Endothelial cell of umbilical vein (primary cell): ENCODE measurements at regions not wholly inside any gene's neighbourhood (a gene's known extent, or its start where the extent isn't known, plus 50 kb on each side); places are given as distances from the start of the nearest gene placed in this dataset.

Source experiments
- BruUV-seq: library from RNA; stranded (reverse); fragments of 400-500 nt; replicated peaks from 2 replicates; lab custom pipeline; 2021; lab: Mats Ljungman, UMichigan
- CTCF ChIA-PET: fragments of 300-600, 350-600 bp; sonication (Branson Sonifier 250); formaldehyde crosslinking; loops from one replicate; lab custom pipeline; 2021; ENCODE audit warnings: antibody characterized with exemption, inconsistent platforms; lab: Charles Lee
- POLR2A ChIA-PET: fragments of 300-600, 350-600 bp; sonication (Branson Sonifier 250); formaldehyde crosslinking; loops from one replicate; lab custom pipeline; 2021; ENCODE audit warnings: antibody characterized with exemption, inconsistent platforms; lab: Charles Lee
- DNase-seq: peaks from one replicate; pipeline ENCODE4 v3.0.0-alpha.2; 2011; ENCODE audit warnings: low read depth, low spot score
- FAIRE-seq: peaks from 2 replicates; lab custom pipeline; 2011; peaks lifted over from hg19 to GRCh38; lab: Jason Lieb, UNC
- H2AFZ ChIP-seq: 2 replicates; pipeline ENCODE4 v1.6.0; 2012; ENCODE audit warnings: low read depth, low read length, control low read depth, inconsistent platforms
- H3K27ac ChIP-seq: 2 replicates; pipeline ENCODE4 v1.5.1; 2011; ENCODE audit warnings: low read depth, mild to moderate bottlenecking, control low read depth, low read length, moderate library complexity; ENCODE audit not compliant: insufficient read depth
- H3K27me3 ChIP-seq, 2 experiments: 2 replicates each; pipeline versions ENCODE4 v1.6.0 to v1.6.1; 2011; ENCODE audit warnings: low read length in 2 of 2, mixed read lengths in 1 of 2; ENCODE audit not compliant: control insufficient read depth in 2 of 2, insufficient read depth in 2 of 2
- H3K36me3 ChIP-seq, 2 experiments: 2 replicates in 1 of 2; 3 replicates in 1 of 2; pipeline ENCODE4 v1.5.1; 2011; ENCODE audit warnings: low read length in 2 of 2, mild to moderate bottlenecking in 1 of 2, moderate library complexity in 1 of 2; ENCODE audit not compliant: control insufficient read depth in 2 of 2, insufficient read depth in 2 of 2; ENCODE audit errors: extremely low read depth in 1 of 2
- H3K4me1 ChIP-seq: 3 replicates; pipeline ENCODE4 v1.5.1; 2011; ENCODE audit warnings: mild to moderate bottlenecking, low read length; ENCODE audit not compliant: control insufficient read depth, insufficient read depth; ENCODE audit errors: extremely low read depth
- H3K4me2 ChIP-seq: 2 replicates; pipeline ENCODE4 v1.6.1; 2011; ENCODE audit warnings: low read length, control low read depth, mixed read lengths; ENCODE audit not compliant: insufficient read depth
- H3K4me3 ChIP-seq, 3 experiments: fragments of 200-600 bp in 1 of 3; sonication (generic), shearing (Covaris generic) in 1 of 3; replicated peaks in 1 of 3; 2 replicates each; pipeline ENCODE4 v1.5.1; 2011 to 2016; ENCODE audit warnings: control low read depth in 3 of 3, low read length in 3 of 3, mild to moderate bottlenecking in 2 of 3, inconsistent platforms in 1 of 3, low read depth in 1 of 3, moderate library complexity in 1 of 3; ENCODE audit not compliant: insufficient read depth in 1 of 3
- H3K79me2 ChIP-seq: 2 replicates; pipeline ENCODE4 v1.6.0; 2012; ENCODE audit warnings: low read length, inconsistent platforms; ENCODE audit not compliant: control insufficient read depth, insufficient read depth
- H3K9ac ChIP-seq: replicated peaks from 2 replicates; pipeline ENCODE3; 2011; ENCODE audit warnings: low read length, control low read depth; ENCODE audit not compliant: insufficient read depth; ENCODE audit errors: extremely low read depth
- H3K9me1 ChIP-seq: replicated peaks from 3 replicates; pipeline ENCODE4 v1.6.0; 2011; ENCODE audit warnings: mild to moderate bottlenecking, low read length; ENCODE audit not compliant: control insufficient read depth, insufficient read depth; ENCODE audit errors: extremely low read depth
- H3K9me3 ChIP-seq: replicated peaks from 2 replicates; pipeline ENCODE4 v1.5.1; 2012; ENCODE audit warnings: low read length, inconsistent platforms; ENCODE audit not compliant: control insufficient read depth, insufficient read depth
- H4K20me1 ChIP-seq: replicated peaks from 2 replicates; pipeline ENCODE3; 2011; ENCODE audit warnings: mild to moderate bottlenecking, low read length; ENCODE audit not compliant: control insufficient read depth, insufficient read depth; ENCODE audit errors: extremely low read depth
- EZH2 ChIP-seq: IDR thresholded peaks from 2 replicates; pipeline ENCODE4 v1.6.1; 2012; ENCODE audit warnings: borderline replicate concordance, low read depth, mild to moderate bottlenecking, moderate library complexity, low read length, inconsistent platforms; ENCODE audit not compliant: severe bottlenecking
- FOS ChIP-seq: IDR thresholded peaks from 2 replicates; pipeline ENCODE4 v1.6.1; 2011; ENCODE audit warnings: mild to moderate bottlenecking, low read length, moderate library complexity, borderline replicate concordance; ENCODE audit not compliant: insufficient read depth
- GATA2 ChIP-seq: IDR thresholded peaks from 2 replicates; pipeline ENCODE4 v1.7.0; 2011; ENCODE audit warnings: low read depth, mild to moderate bottlenecking, moderate library complexity, mixed read lengths, low read length; ENCODE audit not compliant: insufficient read length, insufficient read depth
- JUN ChIP-seq: IDR thresholded peaks from 2 replicates; pipeline ENCODE4 v1.6.1; 2011; ENCODE audit warnings: borderline replicate concordance, low read depth; ENCODE audit not compliant: insufficient read length, insufficient read depth
- MYC ChIP-seq: IDR thresholded peaks from one replicate; pipeline ENCODE4 v1.6.1; 2011; ENCODE audit warnings: mild to moderate bottlenecking, low read depth, low read length
- POLR2A ChIP-seq: IDR thresholded peaks from 2 replicates; pipeline ENCODE4 v1.6.1; 2012; ENCODE audit warnings: low read depth, mild to moderate bottlenecking, control low read depth, low read length
- POLR2AphosphoS5 ChIP-seq: IDR thresholded peaks from 2 replicates; pipeline ENCODE4 v1.6.1; 2012; ENCODE audit warnings: low read depth, mild to moderate bottlenecking, control low read depth, low read length, moderate library complexity; ENCODE audit not compliant: insufficient read depth
- dilution Hi-C: fragments of 300-500 bp; cut with MboI; formaldehyde crosslinking; loops from one replicate; pipeline ENCODE4 v1.15.0; 2019; ENCODE audit warnings: low sequenced_read_pairs; ENCODE audit not compliant: extremely low pct_ligation_motif_present
- intact Hi-C: fragments of 100-400 bp; cut with micrococcal nuclease; formaldehyde crosslinking; loops from one replicate; pipeline ENCODE4 v1.10.0; 2022
- TF ChIP-seq, protein P1 (sequence below): IDR thresholded peaks from 2 replicates; pipeline ENCODE4 v1.6.1; 2011; ENCODE audit not compliant: insufficient read depth, insufficient read length
- TF ChIP-seq, protein P2 (sequence below), 2 donors: IDR thresholded peaks; 1 replicate in 1 of 2; 2 replicates in 1 of 2; pipeline ENCODE4 v1.5.1; 2011; ENCODE audit warnings: low read length in 2 of 2, mild to moderate bottlenecking in 2 of 2, moderate library complexity in 2 of 2, control low read depth in 1 of 2, inconsistent platforms in 1 of 2, low read depth in 1 of 2; ENCODE audit not compliant: insufficient read depth in 1 of 2; ENCODE audit errors: extremely low read depth in 1 of 2

DNA sequence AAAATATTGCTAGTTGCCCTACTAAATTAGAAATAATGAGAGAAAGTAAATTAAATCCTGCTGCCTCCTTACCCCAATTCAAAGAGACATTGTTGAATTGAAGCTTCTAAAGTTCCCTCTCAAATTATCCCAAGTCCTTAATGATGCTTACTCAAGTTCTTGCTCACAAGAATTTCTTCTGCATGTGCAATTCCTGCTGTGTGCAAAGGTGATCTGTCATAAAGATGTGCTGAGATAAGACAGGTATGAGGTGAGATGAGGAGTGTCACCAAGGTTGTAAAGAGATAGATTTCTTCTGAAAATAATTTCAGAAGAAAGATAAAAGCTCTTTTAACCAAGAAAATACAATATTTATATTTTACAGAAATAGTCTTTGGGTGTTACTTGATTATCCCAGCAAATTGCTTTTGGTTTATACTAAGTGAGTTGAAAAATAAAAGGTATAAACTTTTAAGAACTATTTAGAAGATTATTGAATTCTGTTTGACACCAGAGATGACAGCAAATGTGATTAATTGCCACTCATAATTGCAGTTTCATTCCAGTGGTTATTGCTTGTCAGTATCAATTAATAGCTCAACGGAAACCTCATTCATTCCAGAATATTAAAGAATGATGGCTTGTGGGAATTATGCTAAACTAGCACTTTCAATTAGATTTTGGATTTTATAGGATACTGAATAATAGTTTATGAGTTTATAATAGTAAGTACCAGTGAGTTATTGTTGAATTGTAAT lies 674.3 kb downstream of the STK39 start:
- CTCF ChIA-PET = no interaction called here
- no peak for DNase-seq
- no peak overlapping the region for H3K4me2 ChIP-seq
- H2AFZ ChIP-seq = no peak overlapping the region
- H3K36me3 ChIP-seq = no peaks in the 10 kb centered on the region
- TF ChIP-seq GATA2 = no peak
- no peak for TF ChIP-seq POLR2A
- TF ChIP-seq, protein P1, sequence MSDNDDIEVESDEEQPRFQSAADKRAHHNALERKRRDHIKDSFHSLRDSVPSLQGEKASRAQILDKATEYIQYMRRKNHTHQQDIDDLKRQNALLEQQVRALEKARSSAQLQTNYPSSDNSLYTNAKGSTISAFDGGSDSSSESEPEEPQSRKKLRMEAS = no peak
- no peak for TF ChIP-seq EZH2
- TF ChIP-seq FOS = no peak
- H3K27me3 ChIP-seq = no peaks in the 10 kb centered on the region
- no peaks in the 10 kb centered on the region for H3K4me1 ChIP-seq
- H3K9me3 ChIP-seq = no peaks in the 10 kb centered on the region
- intact Hi-C loops (no loop called here), dilution Hi-C loops (no loop called here)
- no peak for FAIRE-seq
- H4K20me1 ChIP-seq = no peaks in the 10 kb centered on the region
- no peak overlapping the region for H3K27ac ChIP-seq
- H3K9me1 ChIP-seq = no peaks in the 10 kb centered on the region
- no peak overlapping the region for H3K9ac ChIP-seq
- no peaks in the 10 kb centered on the region for H3K79me2 ChIP-seq
- BruUV-seq = no TSS peak
- POLR2A ChIA-PET = no interaction called here
- H3K4me3 ChIP-seq = no peak overlapping the region

DNA sequence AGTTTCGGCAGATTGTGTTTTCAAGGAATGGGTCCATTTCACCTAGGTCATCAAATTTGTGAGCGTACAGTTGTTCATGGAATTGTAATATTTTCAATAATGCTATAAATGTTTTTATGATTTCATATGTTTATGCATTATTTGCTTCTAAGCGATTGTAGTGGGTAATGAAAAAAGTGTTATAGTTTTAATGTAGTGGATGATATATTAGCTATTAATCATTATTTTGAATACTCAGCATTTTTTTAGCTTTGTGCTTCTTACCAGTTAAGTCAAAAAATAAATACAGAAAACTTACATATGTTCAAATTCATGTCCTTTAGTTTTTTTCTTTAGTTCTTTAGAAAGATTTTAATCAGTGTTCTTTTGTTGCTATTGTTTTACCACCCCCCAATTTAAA lies 677.0 kb downstream of the STK39 start:
- no peaks in the 10 kb centered on the region for H3K36me3 ChIP-seq

More for the DNA sequence above, 677.0 kb downstream of the STK39 start:
- Histone ChIP-seq H4K20me1 (no peaks in the 10 kb centered on the region), H3K9me3 (no peaks in the 10 kb centered on the region), H2AFZ (no peak overlapping the region), H3K4me1 (no peaks in the 10 kb centered on the region), H3K9ac (no peak overlapping the region), H3K4me2 (no peak overlapping the region), H3K79me2 (no peaks in the 10 kb centered on the region), H3K27ac (no peak overlapping the region), H3K4me3 (no peak overlapping the region), H3K27me3 (no peaks in the 10 kb centered on the region), H3K9me1 (no peaks in the 10 kb centered on the region)
- TF ChIP-seq, protein P1 = no peak
- no peak for TF ChIP-seq JUN
- TF ChIP-seq EZH2 = no peak
- TF ChIP-seq, protein P2, sequence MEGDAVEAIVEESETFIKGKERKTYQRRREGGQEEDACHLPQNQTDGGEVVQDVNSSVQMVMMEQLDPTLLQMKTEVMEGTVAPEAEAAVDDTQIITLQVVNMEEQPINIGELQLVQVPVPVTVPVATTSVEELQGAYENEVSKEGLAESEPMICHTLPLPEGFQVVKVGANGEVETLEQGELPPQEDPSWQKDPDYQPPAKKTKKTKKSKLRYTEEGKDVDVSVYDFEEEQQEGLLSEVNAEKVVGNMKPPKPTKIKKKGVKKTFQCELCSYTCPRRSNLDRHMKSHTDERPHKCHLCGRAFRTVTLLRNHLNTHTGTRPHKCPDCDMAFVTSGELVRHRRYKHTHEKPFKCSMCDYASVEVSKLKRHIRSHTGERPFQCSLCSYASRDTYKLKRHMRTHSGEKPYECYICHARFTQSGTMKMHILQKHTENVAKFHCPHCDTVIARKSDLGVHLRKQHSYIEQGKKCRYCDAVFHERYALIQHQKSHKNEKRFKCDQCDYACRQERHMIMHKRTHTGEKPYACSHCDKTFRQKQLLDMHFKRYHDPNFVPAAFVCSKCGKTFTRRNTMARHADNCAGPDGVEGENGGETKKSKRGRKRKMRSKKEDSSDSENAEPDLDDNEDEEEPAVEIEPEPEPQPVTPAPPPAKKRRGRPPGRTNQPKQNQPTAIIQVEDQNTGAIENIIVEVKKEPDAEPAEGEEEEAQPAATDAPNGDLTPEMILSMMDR (IDR thresholded peaks at IDR 0.05; ENCODE audit: extremely low read depth in 1 of 2, insufficient read depth in 1 of 2, low read depth in 1 of 2, low read length in 2 of 2) = no peak
- no peak for TF ChIP-seq POLR2AphosphoS5
- TF ChIP-seq FOS = no peak
- TF ChIP-seq POLR2A = no peak
- TF ChIP-seq GATA2 = no peak
- no peak for TF ChIP-seq MYC
- dilution Hi-C loops (no loop called here), intact Hi-C loops (no loop called here)
- ChIA-PET POLR2A (no interaction called here), CTCF (no interaction called here)
- BruUV-seq = no TSS peak
- FAIRE-seq (no peak), DNase-seq (no peak)
